ENCODE measurements at regions not wholly inside any gene's neighbourhood (a gene's known extent, or its start where the extent isn't known, plus 50 kb on each side); places are given as distances from the start of the nearest gene placed in this dataset.

- Histone ChIP-seq H3K4me1 (ENCODE audit: control insufficient read depth, extremely low read depth, insufficient read depth, low read length) (no peaks in the 10 kb centered on the region), H3K9me1 (replicated peaks; ENCODE audit: control insufficient read depth, extremely low read depth, insufficient read depth, low read length) (no peaks in the 10 kb centered on the region), H2AFZ (ENCODE audit: low read depth, low read length) (no peak overlapping the region), H3K36me3 (ENCODE audit: control insufficient read depth in 2 of 2, extremely low read depth in 1 of 2, insufficient read depth in 2 of 2, low read length in 2 of 2) (no peaks in the 10 kb centered on the region), H3K9ac (replicated peaks; ENCODE audit: extremely low read depth, insufficient read depth, low read length) (no peak overlapping the region), H3K27ac (ENCODE audit: insufficient read depth, low read depth, low read length) (no peak overlapping the region), H3K4me3 (replicated peaks in 1 of 3; ENCODE audit: insufficient read depth in 1 of 3, low read depth in 1 of 3, low read length in 3 of 3) (no peak overlapping the region), H3K27me3 (ENCODE audit: control insufficient read depth in 2 of 2, insufficient read depth in 2 of 2, low read length in 2 of 2) (no peaks in the 10 kb centered on the region), H3K79me2 (ENCODE audit: control insufficient read depth, insufficient read depth, low read length) (no peaks in the 10 kb centered on the region), H3K4me2 (ENCODE audit: insufficient read depth, low read length) (no peak overlapping the region), H4K20me1 (replicated peaks; ENCODE audit: control insufficient read depth, extremely low read depth, insufficient read depth, low read length) (no peaks in the 10 kb centered on the region), H3K9me3 (replicated peaks; ENCODE audit: control insufficient read depth, insufficient read depth, low read length) (peaks cover 3% of the 10 kb centered on the region)
- ChIA-PET CTCF (no interaction called here), POLR2A (no interaction called here)
- FAIRE-seq = no peak
- intact Hi-C loops (cut with micrococcal nuclease) (no loop called here), dilution Hi-C loops (cut with MboI; ENCODE audit: extremely low pct_ligation_motif_present, low sequenced_read_pairs) (no loop called here)
- no peak for DNase-seq (ENCODE audit: low read depth, low spot score)
- TF ChIP-seq, protein P1, sequence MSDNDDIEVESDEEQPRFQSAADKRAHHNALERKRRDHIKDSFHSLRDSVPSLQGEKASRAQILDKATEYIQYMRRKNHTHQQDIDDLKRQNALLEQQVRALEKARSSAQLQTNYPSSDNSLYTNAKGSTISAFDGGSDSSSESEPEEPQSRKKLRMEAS (IDR thresholded peaks at IDR 0.05; ENCODE audit: insufficient read depth, insufficient read length) = no peak
- TF ChIP-seq GATA2 (IDR thresholded peaks at IDR 0.05; ENCODE audit: insufficient read depth, insufficient read length, low read depth, low read length) = no peak
- TF ChIP-seq EZH2 (IDR thresholded peaks at IDR 0.05; ENCODE audit: borderline replicate concordance, low read depth, low read length, severe bottlenecking) = no peak
- BruUV-seq (replicated peaks) = no TSS peak
Measured at GRCh38 chr9:103485138-103485537, 490.0 kb downstream of the CYLC2 start.

DNA sequence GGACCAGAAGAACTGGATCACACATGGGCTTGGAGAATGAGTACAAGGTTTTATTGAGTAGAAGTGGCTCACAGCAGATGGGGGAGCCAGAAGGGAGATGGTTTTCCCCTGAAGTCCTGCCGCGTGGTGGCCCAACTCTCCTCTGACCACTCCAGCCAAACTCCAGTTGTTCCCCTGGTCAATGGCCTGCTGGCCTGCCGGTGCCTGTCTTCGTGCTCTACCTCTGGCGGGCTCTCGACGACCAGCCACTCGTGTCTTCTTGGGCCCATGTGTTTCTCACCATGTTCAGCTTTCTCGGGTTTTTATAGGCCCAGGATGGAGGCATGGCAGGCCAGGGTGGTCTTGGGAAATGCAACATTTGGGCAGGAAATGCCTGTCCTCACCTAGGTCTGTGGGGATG lies 519.6 kb downstream of the CYLC2 start:
- H4K20me1 ChIP-seq (replicated peaks; ENCODE audit: control insufficient read depth, extremely low read depth, insufficient read depth, low read length) = no peaks in the 10 kb centered on the region
- H3K4me2 ChIP-seq (ENCODE audit: insufficient read depth, low read length) = no peak overlapping the region
- H3K4me1 ChIP-seq (ENCODE audit: control insufficient read depth, extremely low read depth, insufficient read depth, low read length) = no peaks in the 10 kb centered on the region
- H3K9me1 ChIP-seq (replicated peaks; ENCODE audit: control insufficient read depth, extremely low read depth, insufficient read depth, low read length) = no peaks in the 10 kb centered on the region
- FAIRE-seq (no peak), DNase-seq (ENCODE audit: low read depth, low spot score) (no peak)
- H3K36me3 ChIP-seq (ENCODE audit: control insufficient read depth in 2 of 2, extremely low read depth in 1 of 2, insufficient read depth in 2 of 2, low read length in 2 of 2) = no peaks in the 10 kb centered on the region
- no peak overlapping the region for H3K27ac ChIP-seq (ENCODE audit: insufficient read depth, low read depth, low read length)
- H3K79me2 ChIP-seq (ENCODE audit: control insufficient read depth, insufficient read depth, low read length) = no peaks in the 10 kb centered on the region
- no peaks in the 10 kb centered on the region for H3K27me3 ChIP-seq (ENCODE audit: control insufficient read depth in 2 of 2, insufficient read depth in 2 of 2, low read length in 2 of 2)
- H3K9me3 ChIP-seq (replicated peaks; ENCODE audit: control insufficient read depth, insufficient read depth, low read length) = peaks cover 2% of the 10 kb centered on the region
- no peak overlapping the region for H2AFZ ChIP-seq (ENCODE audit: low read depth, low read length)
- ChIA-PET CTCF (no interaction called here), POLR2A (no interaction called here)
- dilution Hi-C loops (cut with MboI; ENCODE audit: extremely low pct_ligation_motif_present, low sequenced_read_pairs) = no loop called here
- intact Hi-C loops (cut with micrococcal nuclease) = no loop called here
- BruUV-seq (replicated peaks) = no TSS peak
- TF ChIP-seq POLR2AphosphoS5 (IDR thresholded peaks at IDR 0.05; ENCODE audit: insufficient read depth, low read depth, low read length) (no peak), CTCF (IDR thresholded peaks at IDR 0.05; ENCODE audit: extremely low read depth in 1 of 2, insufficient read depth in 1 of 2, low read depth in 1 of 2, low read length in 2 of 2) (no peak), POLR2A (IDR thresholded peaks at IDR 0.05; ENCODE audit: low read depth, low read length) (no peak), FOS (IDR thresholded peaks at IDR 0.05; ENCODE audit: borderline replicate concordance, insufficient read depth, low read length) (no peak), EZH2 (IDR thresholded peaks at IDR 0.05; ENCODE audit: borderline replicate concordance, low read depth, low read length, severe bottlenecking) (no peak), JUN (IDR thresholded peaks at IDR 0.05; ENCODE audit: borderline replicate concordance, insufficient read depth, insufficient read length, low read depth) (no peak), GATA2 (IDR thresholded peaks at IDR 0.05; ENCODE audit: insufficient read depth, insufficient read length, low read depth, low read length) (no peak), MYC (IDR thresholded peaks at IDR 0.05; ENCODE audit: low read depth, low read length) (no peak)
- TF ChIP-seq, protein P1 (IDR thresholded peaks at IDR 0.05; ENCODE audit: insufficient read depth, insufficient read length) = no peak
- H3K9ac ChIP-seq (replicated peaks; ENCODE audit: extremely low read depth, insufficient read depth, low read length) = no peak overlapping the region
- no peak overlapping the region for H3K4me3 ChIP-seq (replicated peaks in 1 of 3; ENCODE audit: insufficient read depth in 1 of 3, low read depth in 1 of 3, low read length in 3 of 3)
